ENCODE measurements at regions not wholly inside any gene's neighbourhood (a gene's known extent, or its start where the extent isn't known, plus 50 kb on each side); places are given as distances from the start of the nearest gene placed in this dataset.
"Not testable (repeated sequence)": the region's sequence is repeated elsewhere in the genome, so short reads cannot be mapped to it uniquely, and the experiment has no call there.

GRCh38 chr1:121109025-121109424 is 75.1 kb downstream of the FAM72B start:
- TF ChIP-seq ZNF274 (IDR thresholded peaks at IDR 0.05; ENCODE audit: low read depth, low read length); YY1 (IDR thresholded peaks at IDR 0.05; ENCODE audit: insufficient read depth, insufficient read length): not testable (repeated sequence)

Data from NT2/D1 (cell line).